Keratinocyte (primary cell): ENCODE measurements at regions not wholly inside any gene's neighbourhood (a gene's known extent, or its start where the extent isn't known, plus 50 kb on each side); places are given as distances from the start of the nearest gene placed in this dataset.

ENCODE experiments used
- DNase-seq: peaks from one replicate; pipeline ENCODE4 v3.0.0-alpha.2; 2011; ENCODE audit warnings: low read depth, missing footprints, low spot score
- FAIRE-seq: peaks from 2 replicates; lab custom pipeline; 2011; peaks lifted over from hg19 to GRCh38; lab: Jason Lieb, UNC
- H2AFZ ChIP-seq: 2 replicates; pipeline ENCODE4 v1.6.0; 2012; ENCODE audit warnings: low read length, control low read depth, inconsistent platforms; ENCODE audit not compliant: control insufficient read depth
- H3K27ac ChIP-seq: 2 replicates; pipeline ENCODE4 v1.5.1; 2011; ENCODE audit warnings: low read length; ENCODE audit not compliant: control insufficient read depth, insufficient read depth
- H3K27me3 ChIP-seq: 3 replicates; pipeline ENCODE4 v1.6.0; 2011; ENCODE audit warnings: low read length; ENCODE audit not compliant: control insufficient read depth, insufficient read depth; ENCODE audit errors: extremely low read depth
- H3K36me3 ChIP-seq, 2 experiments: 2 replicates in 1 of 2; 3 replicates in 1 of 2; pipeline ENCODE4 v1.5.1; 2011; ENCODE audit warnings: low read length in 2 of 2, mild to moderate bottlenecking in 1 of 2; ENCODE audit not compliant: control insufficient read depth in 2 of 2, insufficient read depth in 2 of 2; ENCODE audit errors: extremely low read depth in 1 of 2
- H3K4me1 ChIP-seq: 3 replicates; pipeline ENCODE4 v1.5.1; 2011; ENCODE audit warnings: low read length; ENCODE audit not compliant: control insufficient read depth, insufficient read depth; ENCODE audit errors: extremely low read depth
- H3K4me2 ChIP-seq: 3 replicates; pipeline ENCODE4 v1.6.0; 2011; ENCODE audit warnings: low read depth, low read length; ENCODE audit not compliant: control insufficient read depth, insufficient read depth; ENCODE audit errors: extremely low read depth
- H3K4me3 ChIP-seq, 3 experiments: fragments of 200-600 bp in 1 of 3; sonication (generic) in 1 of 3; 2 replicates in 2 of 3; 3 replicates in 1 of 3; pipeline ENCODE4 v1.5.1; 2011 to 2016; ENCODE audit warnings: low read length in 3 of 3, mild to moderate bottlenecking in 3 of 3, control low read depth in 2 of 3, inconsistent platforms in 1 of 3, low read depth in 1 of 3, mixed read lengths in 1 of 3, mixed run types in 1 of 3, moderate library complexity in 1 of 3; ENCODE audit not compliant: control insufficient read depth in 2 of 3, insufficient read depth in 2 of 3; ENCODE audit errors: extremely low read depth in 1 of 3
- H3K79me2 ChIP-seq: 2 replicates; pipeline ENCODE4 v1.6.0; 2012; ENCODE audit warnings: low read length; ENCODE audit not compliant: control insufficient read depth, insufficient read depth
- H3K9ac ChIP-seq: 3 replicates; pipeline ENCODE4 v1.6.0; 2011; ENCODE audit warnings: low read length; ENCODE audit not compliant: control insufficient read depth, insufficient read depth; ENCODE audit errors: extremely low read depth
- H3K9me1 ChIP-seq: 3 replicates; pipeline ENCODE4 v1.6.0; 2011; ENCODE audit warnings: low read length; ENCODE audit not compliant: control insufficient read depth, insufficient read depth; ENCODE audit errors: extremely low read depth
- H3K9me3 ChIP-seq: 2 replicates; pipeline ENCODE4 v1.5.1; 2012; ENCODE audit warnings: low read depth, low read length; ENCODE audit not compliant: control insufficient read depth
- H4K20me1 ChIP-seq: 3 replicates; pipeline ENCODE4 v1.6.0; 2011; ENCODE audit warnings: low read length; ENCODE audit not compliant: control insufficient read depth, insufficient read depth; ENCODE audit errors: extremely low read depth
- EZH2 ChIP-seq: IDR thresholded peaks from one replicate; pipeline ENCODE4 v1.6.1; 2012; ENCODE audit warnings: inconsistent platforms, mild to moderate bottlenecking, low read length, moderate library complexity
- dilution Hi-C: fragments of 300-500 bp; cut with MboI; formaldehyde crosslinking; loops from one replicate; pipeline ENCODE4 v1.7.0; 2020; ENCODE audit warnings: low sequenced_read_pairs; ENCODE audit not compliant: extremely low pct_ligation_motif_present
- TF ChIP-seq, protein P1 (sequence below), 3 experiments: IDR thresholded peaks in 1 of 3; conservative IDR thresholded peaks in 1 of 3; optimal IDR thresholded peaks in 1 of 3; 2 replicates in 2 of 3; 3 replicates in 1 of 3; pipeline versions ENCODE3 to v1.5.1; 2011; ENCODE audit warnings: low read length in 3 of 3, mild to moderate bottlenecking in 3 of 3, moderate library complexity in 2 of 3, control low read depth in 1 of 3, inconsistent platforms in 1 of 3; ENCODE audit not compliant: insufficient read depth in 2 of 3; ENCODE audit errors: extremely low read depth in 1 of 3

GRCh38 chr22:49588739-49589138, 238.9 kb downstream of the BRD1 start:
- dilution Hi-C loops, result no loop called here

DNA sequence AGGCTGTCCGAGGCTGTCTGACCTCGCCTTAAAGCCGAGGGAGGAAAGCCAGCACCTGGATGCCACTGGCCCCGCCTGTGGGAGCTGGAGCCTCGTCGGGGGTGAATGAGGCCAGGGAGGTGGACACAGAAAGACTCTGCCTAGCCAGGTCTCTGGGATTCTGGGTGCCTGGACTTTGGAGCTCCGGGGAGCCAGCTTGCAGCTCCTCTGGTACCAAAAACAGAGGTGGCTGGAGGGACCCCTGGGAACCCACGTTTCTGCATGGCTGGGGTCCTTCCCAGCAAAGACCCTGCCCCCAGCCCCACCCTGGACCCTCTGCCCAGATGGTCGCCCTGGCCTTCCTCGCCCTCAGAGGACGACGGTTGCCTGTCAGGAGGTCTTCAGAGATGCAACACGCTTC, 239.7 kb downstream of the BRD1 start:
- H4K20me1 ChIP-seq, result no peaks in the 10 kb centered on the region
- TF ChIP-seq, protein P1, sequence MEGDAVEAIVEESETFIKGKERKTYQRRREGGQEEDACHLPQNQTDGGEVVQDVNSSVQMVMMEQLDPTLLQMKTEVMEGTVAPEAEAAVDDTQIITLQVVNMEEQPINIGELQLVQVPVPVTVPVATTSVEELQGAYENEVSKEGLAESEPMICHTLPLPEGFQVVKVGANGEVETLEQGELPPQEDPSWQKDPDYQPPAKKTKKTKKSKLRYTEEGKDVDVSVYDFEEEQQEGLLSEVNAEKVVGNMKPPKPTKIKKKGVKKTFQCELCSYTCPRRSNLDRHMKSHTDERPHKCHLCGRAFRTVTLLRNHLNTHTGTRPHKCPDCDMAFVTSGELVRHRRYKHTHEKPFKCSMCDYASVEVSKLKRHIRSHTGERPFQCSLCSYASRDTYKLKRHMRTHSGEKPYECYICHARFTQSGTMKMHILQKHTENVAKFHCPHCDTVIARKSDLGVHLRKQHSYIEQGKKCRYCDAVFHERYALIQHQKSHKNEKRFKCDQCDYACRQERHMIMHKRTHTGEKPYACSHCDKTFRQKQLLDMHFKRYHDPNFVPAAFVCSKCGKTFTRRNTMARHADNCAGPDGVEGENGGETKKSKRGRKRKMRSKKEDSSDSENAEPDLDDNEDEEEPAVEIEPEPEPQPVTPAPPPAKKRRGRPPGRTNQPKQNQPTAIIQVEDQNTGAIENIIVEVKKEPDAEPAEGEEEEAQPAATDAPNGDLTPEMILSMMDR (optimal IDR thresholded peaks at IDR 0.05 in 1 of 3, IDR thresholded peaks at IDR 0.05 in 1 of 3, conservative IDR thresholded peaks at IDR 0.05 in 1 of 3; ENCODE audit: extremely low read depth in 1 of 3, insufficient read depth in 2 of 3, low read length in 3 of 3), result no peak
- no peak for TF ChIP-seq EZH2
- peaks cover 14% of the 10 kb centered on the region for H3K9me3 ChIP-seq
- H2AFZ ChIP-seq, result no peak overlapping the region
- H3K79me2 ChIP-seq, result no peaks in the 10 kb centered on the region
- H3K9ac ChIP-seq, result no peak overlapping the region
- no peaks in the 10 kb centered on the region for H3K27me3 ChIP-seq
- dilution Hi-C loops, result no loop called here
- no peak overlapping the region for H3K4me2 ChIP-seq
- no peak overlapping the region for H3K4me3 ChIP-seq
- FAIRE-seq (no peak), DNase-seq (no peak)
- H3K27ac ChIP-seq, result no peak overlapping the region
- H3K4me1 ChIP-seq, result no peaks in the 10 kb centered on the region
- H3K9me1 ChIP-seq, result no peaks in the 10 kb centered on the region
- H3K36me3 ChIP-seq, result no peaks in the 10 kb centered on the region

More at GRCh38 chr22:49588739-49589138, 238.9 kb downstream of the BRD1 start:
- FAIRE-seq, result no peak
- no peak for TF ChIP-seq EZH2
- TF ChIP-seq, protein P1 (optimal IDR thresholded peaks at IDR 0.05 in 1 of 3, IDR thresholded peaks at IDR 0.05 in 1 of 3, conservative IDR thresholded peaks at IDR 0.05 in 1 of 3; ENCODE audit: extremely low read depth in 1 of 3, insufficient read depth in 2 of 3, low read length in 3 of 3), result no peak
- Histone ChIP-seq H3K9ac (no peak overlapping the region), H3K9me1 (no peaks in the 10 kb centered on the region), H2AFZ (no peak overlapping the region), H3K79me2 (no peaks in the 10 kb centered on the region), H3K4me3 (no peak overlapping the region), H3K4me1 (no peaks in the 10 kb centered on the region), H4K20me1 (no peaks in the 10 kb centered on the region), H3K9me3 (peaks cover 14% of the 10 kb centered on the region), H3K36me3 (no peaks in the 10 kb centered on the region), H3K27me3 (no peaks in the 10 kb centered on the region), H3K27ac (no peak overlapping the region), H3K4me2 (no peak overlapping the region)
- DNase-seq, result no peak
